Peyer's patch (tissue), 4 donors: ENCODE measurements at regions not wholly inside any gene's neighbourhood (a gene's known extent, or its start where the extent isn't known, plus 50 kb on each side); places are given as distances from the start of the nearest gene placed in this dataset.
"Not testable (repeated sequence)": the region's sequence is repeated elsewhere in the genome, so short reads cannot be mapped to it uniquely, and the experiment has no call there.

Source experiments
- DNase-seq, 3 donors: peaks; one replicate each; pipeline ENCODE4 v3.0.0-alpha.2; 2017 to 2019
- H3K27ac ChIP-seq, 4 donors: fragments of 200-600 bp; sonication (generic); one replicate each; pipeline ENCODE4 v1.5.1; 2016 to 2019
- H3K27me3 ChIP-seq, 2 donors: fragments of 200-600 bp; sonication (generic); one replicate each; pipeline ENCODE4 v1.5.1; 2019
- H3K36me3 ChIP-seq, 3 donors: fragments of 200-600 bp; sonication (generic); one replicate each; pipeline ENCODE4 v1.5.1; 2016 to 2019
- H3K4me1 ChIP-seq, 4 donors: fragments of 200-600 bp; sonication (generic); one replicate each; pipeline ENCODE4 v1.5.1; 2016 to 2019
- H3K4me3 ChIP-seq, 4 donors: fragments of 200-600 bp; sonication (generic); 1 replicate in 3 of 4; 2 replicates in 1 of 4; pipeline ENCODE4 v1.5.1; 2016 to 2019; ENCODE audit warnings: mild to moderate bottlenecking in 1 of 4
- H3K9me3 ChIP-seq, 4 donors: fragments of 200-600 bp; sonication (generic); one replicate each; pipeline ENCODE4 v1.5.1; 2016 to 2019; ENCODE audit warnings: mild to moderate bottlenecking in 1 of 4
- POLR2A ChIP-seq, 2 donors: fragments of 450-650 bp; IDR thresholded peaks; one replicate each; pipeline ENCODE4 v1.5.1; 2017; ENCODE audit warnings: antibody characterized with exemption in 2 of 2, mild to moderate bottlenecking in 2 of 2, moderate library complexity in 2 of 2
- TF ChIP-seq, protein P1 (sequence below), 6 experiments: fragments of 450-650 bp in 4 of 6; fragments of 200-600 bp in 2 of 6; sonication (generic) in 1 of 6; IDR thresholded peaks; one replicate each; pipeline ENCODE4 v1.5.1; 2017 to 2019; ENCODE audit warnings: antibody characterized with exemption in 6 of 6, mild to moderate bottlenecking in 3 of 6, moderate library complexity in 1 of 6

DNA sequence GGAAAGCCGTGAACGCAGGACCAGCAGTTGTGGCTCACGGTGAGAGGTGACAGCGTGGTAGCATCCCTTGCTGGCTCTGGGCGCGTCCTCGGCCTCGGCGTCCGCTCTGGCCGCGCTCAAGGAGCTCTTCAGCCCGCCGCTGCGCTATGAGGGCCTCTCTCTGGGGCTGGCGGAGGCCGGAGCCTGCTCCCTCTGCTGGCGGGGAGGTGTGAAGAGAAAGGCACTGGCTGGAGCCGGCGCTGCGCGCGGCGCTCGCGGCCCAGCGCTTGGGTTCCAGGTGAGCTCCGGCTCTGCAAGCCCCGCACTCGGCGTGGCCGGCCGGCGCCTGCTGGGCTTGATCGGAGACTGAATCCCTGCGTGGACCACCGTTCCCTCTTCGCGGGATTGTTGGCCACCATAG, 705.6 kb downstream of the SEMA5A start:
- TF ChIP-seq, protein P1, sequence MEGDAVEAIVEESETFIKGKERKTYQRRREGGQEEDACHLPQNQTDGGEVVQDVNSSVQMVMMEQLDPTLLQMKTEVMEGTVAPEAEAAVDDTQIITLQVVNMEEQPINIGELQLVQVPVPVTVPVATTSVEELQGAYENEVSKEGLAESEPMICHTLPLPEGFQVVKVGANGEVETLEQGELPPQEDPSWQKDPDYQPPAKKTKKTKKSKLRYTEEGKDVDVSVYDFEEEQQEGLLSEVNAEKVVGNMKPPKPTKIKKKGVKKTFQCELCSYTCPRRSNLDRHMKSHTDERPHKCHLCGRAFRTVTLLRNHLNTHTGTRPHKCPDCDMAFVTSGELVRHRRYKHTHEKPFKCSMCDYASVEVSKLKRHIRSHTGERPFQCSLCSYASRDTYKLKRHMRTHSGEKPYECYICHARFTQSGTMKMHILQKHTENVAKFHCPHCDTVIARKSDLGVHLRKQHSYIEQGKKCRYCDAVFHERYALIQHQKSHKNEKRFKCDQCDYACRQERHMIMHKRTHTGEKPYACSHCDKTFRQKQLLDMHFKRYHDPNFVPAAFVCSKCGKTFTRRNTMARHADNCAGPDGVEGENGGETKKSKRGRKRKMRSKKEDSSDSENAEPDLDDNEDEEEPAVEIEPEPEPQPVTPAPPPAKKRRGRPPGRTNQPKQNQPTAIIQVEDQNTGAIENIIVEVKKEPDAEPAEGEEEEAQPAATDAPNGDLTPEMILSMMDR (IDR thresholded peaks at IDR 0.05): no peak
- TF ChIP-seq POLR2A (IDR thresholded peaks at IDR 0.05): no peak
- no peak overlapping the region for H3K4me3 ChIP-seq
- H3K36me3 ChIP-seq: no peaks in the 10 kb centered on the region
- H3K9me3 ChIP-seq: peaks cover 0 to 7% (median 0%) of the 10 kb centered on the region in 4 donors
- no peak overlapping the region for H3K27ac ChIP-seq
- no peak for DNase-seq
- H3K27me3 ChIP-seq: no peaks in the 10 kb centered on the region
- H3K4me1 ChIP-seq: no peaks in the 10 kb centered on the region

DNA sequence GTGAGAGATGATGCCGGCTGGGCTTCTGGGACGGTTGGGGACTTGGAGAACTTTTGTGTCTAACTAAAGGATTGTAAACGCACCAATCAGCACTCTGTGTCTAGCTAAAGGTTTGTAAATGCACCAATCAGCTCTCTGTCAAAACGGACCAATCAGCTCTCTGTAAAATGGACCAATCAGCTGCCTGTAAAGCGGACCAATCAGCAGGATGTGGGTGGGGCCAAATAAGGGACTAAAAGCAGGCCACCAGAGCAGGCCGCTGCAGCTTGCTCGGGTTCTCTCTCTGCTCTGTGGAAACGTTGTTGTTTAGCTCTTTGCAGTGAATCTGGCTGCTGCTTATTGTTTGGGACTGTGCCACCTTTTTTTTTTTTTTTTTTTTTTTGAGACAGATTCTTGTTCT, 705.1 kb downstream of the SEMA5A start:
- H3K4me3 ChIP-seq, DNase-seq, H3K36me3 ChIP-seq, H3K27me3 ChIP-seq, H3K9me3 ChIP-seq, H3K27ac ChIP-seq, H3K4me1 ChIP-seq: not testable (repeated sequence)

DNA sequence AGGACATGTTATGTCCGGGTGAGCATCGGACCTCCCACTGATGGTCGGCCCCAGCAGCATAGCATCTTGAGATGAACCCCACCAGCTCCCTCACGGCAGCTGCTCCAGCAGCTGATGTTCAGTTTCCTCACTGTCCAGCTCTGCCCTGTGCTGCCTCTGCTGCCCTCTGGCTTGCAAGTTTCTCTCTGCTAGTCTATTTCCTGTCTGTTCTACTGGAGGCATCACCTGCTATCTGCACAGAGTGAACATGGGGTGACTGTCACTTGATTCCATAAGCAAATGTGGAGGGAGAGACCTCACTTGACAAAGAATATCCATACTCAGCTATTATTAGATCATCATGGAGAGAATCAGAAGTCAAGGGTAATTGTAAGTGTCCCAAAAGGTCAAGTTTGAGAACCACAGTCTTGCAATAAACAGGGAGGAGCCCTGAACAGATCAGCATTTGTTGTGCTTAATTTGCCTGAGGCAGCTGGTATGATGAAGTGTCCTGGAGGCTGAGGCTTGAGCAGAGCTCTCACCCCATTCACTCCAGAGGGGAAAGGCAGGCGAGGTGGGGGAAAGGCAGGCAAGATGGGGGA, 702.8 kb downstream of the SEMA5A start:
- H3K4me1 ChIP-seq: no peaks in the 10 kb centered on the region
- no peak for DNase-seq
- peak overlapping the region in 2 of 4 donors; percentile 38 to 68 for H3K27ac ChIP-seq

DNA sequence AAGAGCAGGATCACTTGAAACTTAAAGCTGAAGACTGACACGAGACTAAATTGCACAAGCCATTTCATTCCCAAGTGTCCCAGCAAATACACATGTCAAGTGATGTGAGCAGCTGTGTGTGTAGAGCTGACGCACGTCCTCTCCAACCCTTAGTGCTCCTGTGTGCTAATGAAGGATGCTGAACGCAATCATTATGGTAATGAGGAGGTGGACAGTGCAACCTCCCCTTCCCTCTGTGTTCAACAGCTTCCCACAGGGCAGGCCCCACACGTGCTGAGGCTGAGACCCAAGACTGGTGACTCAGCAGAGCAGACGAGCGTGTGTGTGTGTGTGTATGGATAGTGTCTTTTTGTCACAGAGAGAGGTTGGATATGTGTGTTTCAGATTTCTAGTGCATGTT, 702.1 kb downstream of the SEMA5A start:
- no peak for TF ChIP-seq POLR2A (IDR thresholded peaks at IDR 0.05)
- TF ChIP-seq, protein P1 (IDR thresholded peaks at IDR 0.05): no peak
- H3K4me3 ChIP-seq: no peak overlapping the region
- no peaks in the 10 kb centered on the region for H3K4me1 ChIP-seq
- peaks cover 0 to 7% (median 0%) of the 10 kb centered on the region in 4 donors for H3K9me3 ChIP-seq
- no peaks in the 10 kb centered on the region for H3K27me3 ChIP-seq
- no peaks in the 10 kb centered on the region for H3K36me3 ChIP-seq
- H3K27ac ChIP-seq: peak overlapping the region in 2 of 4 donors; percentile 68 to 71
- DNase-seq: peak in 1 of 3 donors; percentile 61

More for the DNA sequence above, 702.8 kb downstream of the SEMA5A start:
- H3K27me3 ChIP-seq: no peaks in the 10 kb centered on the region
- H3K36me3 ChIP-seq: no peaks in the 10 kb centered on the region
- H3K9me3 ChIP-seq: peaks cover 0 to 7% (median 0%) of the 10 kb centered on the region in 4 donors
- no peak overlapping the region for H3K4me3 ChIP-seq
- no peak for TF ChIP-seq POLR2A (IDR thresholded peaks at IDR 0.05)
- TF ChIP-seq, protein P1 (IDR thresholded peaks at IDR 0.05): peak in 3 of 6 experiments; percentile 33 to 44 (median 34)

DNA sequence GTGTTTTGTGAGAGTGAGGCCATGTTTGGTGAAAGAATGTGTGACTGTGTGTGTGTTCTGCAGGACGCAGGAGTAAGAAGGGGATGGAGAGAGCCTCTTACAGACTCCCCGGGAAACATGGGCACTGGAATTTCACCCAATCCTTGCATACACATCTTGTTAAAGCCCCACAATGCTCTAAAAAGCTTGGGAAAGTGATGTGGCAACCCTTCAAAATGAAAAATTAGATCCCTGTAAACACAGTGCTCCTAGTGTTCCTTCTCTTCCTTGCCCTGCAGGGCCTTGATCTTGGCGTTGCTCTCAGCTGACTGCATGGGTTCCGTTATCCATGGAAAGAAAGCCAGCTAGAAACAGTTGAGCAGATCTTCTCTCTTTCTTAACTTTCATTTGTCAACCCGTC, 701.7 kb downstream of the SEMA5A start:
- H3K27ac ChIP-seq: peak overlapping the region in 2 of 4 donors; percentile 61 to 71
- no peaks in the 10 kb centered on the region for H3K4me1 ChIP-seq

DNA sequence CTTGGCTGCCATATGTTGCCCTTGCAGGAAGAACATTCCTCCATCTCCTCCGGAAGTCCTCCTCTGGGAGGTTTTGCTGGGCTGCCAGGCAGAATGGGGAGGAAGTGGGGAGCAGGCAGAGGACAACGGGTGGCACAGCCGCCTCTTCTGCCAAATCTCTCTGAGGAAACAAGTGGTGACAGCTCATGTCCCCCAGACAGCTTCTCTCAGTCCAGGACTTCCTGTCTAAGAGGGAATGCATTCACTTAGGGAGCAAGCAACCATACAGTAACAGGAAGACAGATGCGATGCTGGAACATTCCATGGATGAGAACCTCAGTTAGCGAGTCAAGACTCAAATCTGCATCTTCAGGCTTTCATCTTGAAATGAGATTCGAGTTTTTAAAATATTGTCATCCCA, 701.0 kb downstream of the SEMA5A start:
- peak overlapping the region in 2 of 4 donors; percentile 61 to 71 for H3K27ac ChIP-seq
- DNase-seq: no peak
- H3K4me3 ChIP-seq: no peak overlapping the region
- no peaks in the 10 kb centered on the region for H3K36me3 ChIP-seq
- TF ChIP-seq, protein P1 (IDR thresholded peaks at IDR 0.05): no peak
- no peak for TF ChIP-seq POLR2A (IDR thresholded peaks at IDR 0.05)
- H3K4me1 ChIP-seq: no peaks in the 10 kb centered on the region
- H3K9me3 ChIP-seq: peaks cover 0 to 7% (median 0%) of the 10 kb centered on the region in 4 donors
- H3K27me3 ChIP-seq: no peaks in the 10 kb centered on the region

More for the DNA sequence above, 701.7 kb downstream of the SEMA5A start:
- H3K27me3 ChIP-seq: no peaks in the 10 kb centered on the region
- DNase-seq: no peak
- H3K4me3 ChIP-seq: no peak overlapping the region
- TF ChIP-seq, protein P1 (IDR thresholded peaks at IDR 0.05): no peak
- TF ChIP-seq POLR2A (IDR thresholded peaks at IDR 0.05): no peak
- H3K9me3 ChIP-seq: peaks cover 0 to 7% (median 0%) of the 10 kb centered on the region in 4 donors
- no peaks in the 10 kb centered on the region for H3K36me3 ChIP-seq
